AG09319 (cell line): ENCODE measurements at regions not wholly inside any gene's neighbourhood (a gene's known extent, or its start where the extent isn't known, plus 50 kb on each side); places are given as distances from the start of the nearest gene placed in this dataset.

Experiments
- DNase-seq: peaks from one replicate; pipeline ENCODE4 v3.0.0-alpha.2; 2010; ENCODE audit warnings: low read depth; ENCODE audit errors: extremely low read depth
- TF ChIP-seq, protein P1 (sequence below): IDR thresholded peaks from 2 replicates; pipeline ENCODE4 v1.5.1; 2011; ENCODE audit warnings: low read depth, mild to moderate bottlenecking, inconsistent platforms, low read length, moderate library complexity

- DNase-seq: no peak
- TF ChIP-seq, protein P1, sequence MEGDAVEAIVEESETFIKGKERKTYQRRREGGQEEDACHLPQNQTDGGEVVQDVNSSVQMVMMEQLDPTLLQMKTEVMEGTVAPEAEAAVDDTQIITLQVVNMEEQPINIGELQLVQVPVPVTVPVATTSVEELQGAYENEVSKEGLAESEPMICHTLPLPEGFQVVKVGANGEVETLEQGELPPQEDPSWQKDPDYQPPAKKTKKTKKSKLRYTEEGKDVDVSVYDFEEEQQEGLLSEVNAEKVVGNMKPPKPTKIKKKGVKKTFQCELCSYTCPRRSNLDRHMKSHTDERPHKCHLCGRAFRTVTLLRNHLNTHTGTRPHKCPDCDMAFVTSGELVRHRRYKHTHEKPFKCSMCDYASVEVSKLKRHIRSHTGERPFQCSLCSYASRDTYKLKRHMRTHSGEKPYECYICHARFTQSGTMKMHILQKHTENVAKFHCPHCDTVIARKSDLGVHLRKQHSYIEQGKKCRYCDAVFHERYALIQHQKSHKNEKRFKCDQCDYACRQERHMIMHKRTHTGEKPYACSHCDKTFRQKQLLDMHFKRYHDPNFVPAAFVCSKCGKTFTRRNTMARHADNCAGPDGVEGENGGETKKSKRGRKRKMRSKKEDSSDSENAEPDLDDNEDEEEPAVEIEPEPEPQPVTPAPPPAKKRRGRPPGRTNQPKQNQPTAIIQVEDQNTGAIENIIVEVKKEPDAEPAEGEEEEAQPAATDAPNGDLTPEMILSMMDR: no peak
Observed at GRCh38 chr1:55826381-55827080, 611.4 kb upstream of the USP24 start.

- TF ChIP-seq, protein P1: no peak
- no peak for DNase-seq
Observed at GRCh38 chr1:55825461-55825860, 610.3 kb upstream of the USP24 start.

- TF ChIP-seq, protein P1: no peak
- no peak for DNase-seq
Observed at GRCh38 chr1:55824251-55824640, 609.1 kb upstream of the USP24 start.

DNA sequence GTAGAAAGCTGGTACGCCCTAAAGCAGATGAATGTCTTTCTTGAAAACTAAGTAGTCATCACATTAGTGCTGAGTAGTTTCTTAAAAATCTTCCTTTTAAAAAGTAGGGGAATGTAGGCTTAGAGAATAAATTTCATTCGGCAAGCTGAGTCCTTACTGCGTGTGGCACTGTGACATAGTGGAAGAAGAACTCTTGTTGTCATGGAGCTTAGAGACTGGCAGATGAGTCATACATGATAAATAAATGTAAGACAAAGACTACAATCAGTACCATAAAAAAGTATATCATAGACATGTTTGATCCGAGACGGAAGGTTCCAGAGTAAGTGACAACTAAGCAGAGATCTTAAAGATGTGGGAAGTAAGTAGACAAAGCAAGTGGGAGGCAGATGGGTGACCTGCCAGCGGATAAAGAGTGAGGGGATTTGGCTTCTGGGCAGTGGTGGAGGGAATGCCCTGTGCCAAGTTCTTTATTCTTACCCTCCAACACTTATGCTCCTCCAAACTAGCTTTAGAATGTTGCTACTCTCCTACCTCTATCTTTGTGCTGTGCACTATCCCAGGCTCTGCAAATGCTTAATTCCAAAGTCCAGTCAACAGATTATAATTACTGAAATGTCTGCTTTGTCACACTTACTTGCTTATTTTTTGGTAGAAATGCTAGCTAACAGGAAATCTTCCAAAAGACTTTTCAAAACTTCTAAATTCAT lies 608.5 kb upstream of the USP24 start:
- TF ChIP-seq, protein P1: no peak
- DNase-seq: no peak

GRCh38 chr1:55822891-55823290 lies 607.7 kb upstream of the USP24 start:
- DNase-seq: no peak
- TF ChIP-seq, protein P1: no peak

DNA sequence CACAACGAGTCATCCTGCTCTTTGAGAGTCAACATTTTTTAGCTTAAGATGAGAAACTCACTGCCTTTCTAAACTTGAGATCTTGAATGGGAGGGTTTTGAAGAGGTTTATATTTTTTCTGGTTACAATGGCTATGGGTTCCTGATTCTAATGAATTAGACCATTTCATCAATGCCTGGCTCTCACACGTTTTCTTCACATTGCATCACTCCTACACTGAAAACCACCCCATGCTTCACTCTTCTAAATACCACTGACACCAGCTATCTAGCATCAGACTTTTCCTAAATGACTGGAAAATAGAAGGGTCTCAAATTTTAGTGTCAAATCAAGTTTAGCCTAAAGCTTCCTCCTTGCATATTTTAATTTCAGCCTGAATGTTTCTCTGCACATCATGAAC lies 606.1 kb upstream of the USP24 start:
- no peak for DNase-seq
- TF ChIP-seq, protein P1: no peak

DNA sequence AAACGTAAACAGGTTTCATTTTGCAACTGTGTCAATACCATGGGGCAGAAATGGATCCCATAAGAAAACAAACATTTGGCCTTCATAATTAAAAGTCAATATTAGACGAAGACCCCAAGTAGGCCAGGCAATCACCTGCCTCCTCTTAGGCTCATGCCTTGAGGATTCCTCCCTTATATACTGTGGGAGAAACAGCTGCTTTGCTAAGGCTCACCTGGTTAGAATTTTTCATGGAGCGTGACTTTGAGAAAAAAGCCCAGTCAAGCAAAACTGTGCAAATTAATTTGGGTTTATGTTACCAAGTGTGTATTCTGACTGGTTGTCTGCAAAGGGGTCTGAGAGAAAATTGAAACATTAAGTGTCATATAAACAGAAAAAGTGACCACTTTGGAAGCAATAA lies 605.3 kb upstream of the USP24 start:
- TF ChIP-seq, protein P1: no peak
- DNase-seq: no peak
